ENCODE measurements at regions not wholly inside any gene's neighbourhood (a gene's known extent, or its start where the extent isn't known, plus 50 kb on each side); places are given as distances from the start of the nearest gene placed in this dataset.

DNA sequence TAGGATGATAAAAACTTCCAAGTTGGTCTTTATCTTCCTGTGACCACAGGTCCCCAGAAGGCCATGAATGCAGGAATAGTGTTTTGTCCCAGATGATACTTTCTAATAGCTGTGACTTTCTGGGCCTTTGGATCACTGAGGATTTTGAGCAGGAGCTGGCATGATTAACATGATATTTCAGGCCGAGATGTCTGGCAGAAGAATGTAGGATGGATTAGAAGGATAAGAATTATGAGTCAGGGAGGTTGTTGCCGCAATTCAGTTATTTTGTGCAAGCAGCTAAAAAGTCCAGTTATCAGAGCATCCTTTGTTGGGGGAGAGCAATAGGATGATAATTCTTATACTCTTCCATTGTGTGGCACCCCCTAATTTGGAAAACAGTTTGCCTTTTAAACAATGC, 189.7 kb downstream of the PSAT1 start:
- TF ChIP-seq CTCF (conservative IDR thresholded peaks at IDR 0.05; ENCODE audit: low read depth, low read length) = no peak
- DNase-seq (ENCODE audit: low read depth) = no peak
- no peak overlapping the region for H3K4me3 ChIP-seq (ENCODE audit: low read depth, low read length)

GRCh38 chr9:78490231-78490630, 193.3 kb downstream of the PSAT1 start:
- no peak for TF ChIP-seq CTCF (conservative IDR thresholded peaks at IDR 0.05; ENCODE audit: low read depth, low read length)
- no peak for DNase-seq (ENCODE audit: low read depth)
- H3K4me3 ChIP-seq (ENCODE audit: low read depth, low read length) = no peak overlapping the region

DNA sequence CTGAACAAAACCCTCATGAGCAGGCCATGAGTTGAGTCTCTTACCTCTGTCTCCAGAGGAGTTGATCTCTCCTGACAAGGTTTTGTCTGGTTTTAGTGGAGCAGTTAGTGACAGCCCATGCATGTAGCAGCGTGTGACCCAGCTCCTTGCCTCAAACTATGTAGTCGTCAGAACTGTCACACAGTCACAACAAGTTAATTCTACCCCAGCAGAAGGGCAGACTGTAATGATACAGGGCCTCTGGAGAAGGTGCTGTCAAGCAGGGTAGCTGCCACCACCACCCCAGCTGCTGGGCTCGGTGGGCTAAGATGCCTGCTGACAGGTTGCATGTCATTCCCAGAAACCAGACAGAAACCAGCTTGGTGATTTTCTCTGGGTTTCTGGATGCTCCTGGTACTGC, 194.5 kb downstream of the PSAT1 start:
- DNase-seq (ENCODE audit: low read depth) = no peak
- H3K4me3 ChIP-seq (ENCODE audit: low read depth, low read length) = no peak overlapping the region
- TF ChIP-seq CTCF (conservative IDR thresholded peaks at IDR 0.05; ENCODE audit: low read depth, low read length) = no peak

DNA sequence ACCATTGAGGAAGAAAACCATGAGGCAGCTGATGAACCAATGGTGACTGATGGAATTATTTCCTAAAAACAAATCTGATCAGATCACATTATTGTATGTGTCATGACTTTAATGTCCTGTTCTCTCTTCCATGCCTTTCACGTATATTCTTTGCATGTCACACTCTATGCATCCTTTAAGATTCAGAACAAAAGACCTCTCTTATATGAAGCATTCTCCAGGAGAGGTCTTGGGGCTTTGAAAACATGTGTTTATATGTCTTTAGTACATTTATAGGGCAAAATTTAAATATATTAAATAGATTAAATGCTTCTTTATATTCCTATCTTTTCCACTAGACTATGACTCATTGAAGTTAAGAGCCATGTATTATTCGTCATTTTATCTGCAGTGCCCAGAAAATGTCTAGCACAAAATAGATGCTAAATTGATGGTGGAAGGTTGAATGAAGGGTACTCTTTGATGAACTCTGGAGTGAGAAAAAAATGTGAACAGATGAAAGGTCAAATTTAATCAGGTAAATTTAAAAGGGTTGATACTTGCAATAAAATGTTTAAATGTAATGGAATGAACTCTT, 196.3 kb downstream of the PSAT1 start:
- H3K4me3 ChIP-seq (ENCODE audit: low read depth, low read length) = no peak overlapping the region
- DNase-seq (ENCODE audit: low read depth) = no peak
- no peak for TF ChIP-seq CTCF (conservative IDR thresholded peaks at IDR 0.05; ENCODE audit: low read depth, low read length)

- TF ChIP-seq CTCF (conservative IDR thresholded peaks at IDR 0.05; ENCODE audit: low read depth, low read length) = no peak
Measured at GRCh38 chr9:78502566-78502965, 205.6 kb downstream of the PSAT1 start.

GRCh38 chr9:78505546-78505945, 208.6 kb downstream of the PSAT1 start:
- TF ChIP-seq CTCF (conservative IDR thresholded peaks at IDR 0.05; ENCODE audit: low read depth, low read length) = no peak
- no peak for DNase-seq (ENCODE audit: low read depth)
- H3K4me3 ChIP-seq (ENCODE audit: low read depth, low read length) = no peak overlapping the region

More at GRCh38 chr9:78502566-78502965, 205.6 kb downstream of the PSAT1 start:
- no peak for DNase-seq (ENCODE audit: low read depth)
- H3K4me3 ChIP-seq (ENCODE audit: low read depth, low read length) = no peak overlapping the region

- no peak for DNase-seq (ENCODE audit: low read depth)
- no peak for TF ChIP-seq CTCF (conservative IDR thresholded peaks at IDR 0.05; ENCODE audit: low read depth, low read length)
- no peak overlapping the region for H3K4me3 ChIP-seq (ENCODE audit: low read depth, low read length)
Measured at GRCh38 chr9:78507037-78507436, 210.1 kb downstream of the PSAT1 start.
